K562 (cell line): ENCODE measurements at regions not wholly inside any gene's neighbourhood (a gene's known extent, or its start where the extent isn't known, plus 50 kb on each side); places are given as distances from the start of the nearest gene placed in this dataset.

ENCODE experiments used
- ATAC-seq: fragments of 200-7000 bp; cut with Tn5 transposase; 3 replicates; pipeline ENCODE4 v1.9.1; 2020; ENCODE audit warnings: moderate library complexity
- BruUV-seq: library from RNA; stranded (reverse); fragments of 400-500 nt; replicated peaks from 2 replicates; lab custom pipeline; 2021; lab: Mats Ljungman, UMichigan
- CTCF ChIA-PET: fragments of 300-600 bp; formaldehyde crosslinking; extraction: SDS; loops from one replicate; lab custom pipeline; 2021; ENCODE audit warnings: low intra/inter-chr PET ratio; lab: Yijun Ruan, JAX
- POLR2A ChIA-PET: fragments of 300-600, 350-650 bp; sonication (Branson Sonifier 250); formaldehyde crosslinking; extraction: SDS; loops from one replicate; lab custom pipeline; 2021; ENCODE audit warnings: antibody characterized with exemption, inconsistent platforms; lab: Yijun Ruan, JAX
- DNase-seq, 4 experiments: peaks; one replicate each; pipeline versions ENCODE4 v3.0.0 to v3.0.0-alpha.2; 2011 to 2018; ENCODE audit warnings: low spot score in 3 of 4, mixed read lengths in 3 of 4; ENCODE audit errors: extremely low read depth in 1 of 4
- FAIRE-seq: peaks from 2 replicates; lab custom pipeline; 2011; peaks lifted over from hg19 to GRCh38; lab: Jason Lieb, UNC
- H2AFZ ChIP-seq: 2 replicates; pipeline ENCODE4 v1.6.0; 2011; ENCODE audit warnings: low read depth, low read length, control low read depth, inconsistent platforms
- H3K27ac ChIP-seq: fragments of 200-600 bp; 3 replicates; pipeline ENCODE4 v1.8.0; 2011; ENCODE audit warnings: low read depth, mild to moderate bottlenecking, control low read depth, inconsistent platforms, low read length, moderate library complexity, mixed read lengths; ENCODE audit errors: extremely low read depth
- H3K27me3 ChIP-seq, 2 experiments: fragments of 300-600 bp in 1 of 2; 2 replicates in 1 of 2; 3 replicates in 1 of 2; pipeline versions ENCODE4 v1.6.0 to v1.8.0; 2011; ENCODE audit warnings: inconsistent platforms in 2 of 2, low read length in 2 of 2, mild to moderate bottlenecking in 1 of 2, mixed read lengths in 1 of 2, moderate library complexity in 1 of 2; ENCODE audit not compliant: control insufficient read depth in 2 of 2, insufficient read depth in 2 of 2
- H3K36me3 ChIP-seq: fragments of 300-600 bp; 3 replicates; pipeline ENCODE4 v1.8.0; 2011; ENCODE audit warnings: mild to moderate bottlenecking, low read length, inconsistent platforms; ENCODE audit not compliant: control insufficient read depth, insufficient read depth
- H3K4me1 ChIP-seq, 2 experiments: fragments of 200-600 bp in 1 of 2; replicated peaks in 1 of 2; 2 replicates in 1 of 2; 3 replicates in 1 of 2; pipeline versions ENCODE4 v1.5.1 to v1.8.0; 2011; ENCODE audit warnings: inconsistent platforms in 2 of 2, low read length in 2 of 2, mild to moderate bottlenecking in 1 of 2, mixed read lengths in 1 of 2, moderate library complexity in 1 of 2; ENCODE audit not compliant: control insufficient read depth in 2 of 2, insufficient read depth in 2 of 2
- H3K4me2 ChIP-seq: 2 replicates; pipeline ENCODE4 v1.6.1; 2011; ENCODE audit warnings: low read length, control low read depth, inconsistent platforms, mixed read lengths; ENCODE audit not compliant: insufficient read depth
- H3K4me3 ChIP-seq: fragments of 200-600 bp; sonication (generic), shearing (Covaris generic); 2 replicates; pipeline ENCODE4 v1.5.1; 2016; ENCODE audit warnings: control low read depth, inconsistent platforms
- H3K79me2 ChIP-seq: fragments of 200-600 bp; 3 replicates; pipeline ENCODE4 v1.8.0; 2011; ENCODE audit warnings: low read length, inconsistent platforms; ENCODE audit not compliant: control insufficient read depth, insufficient read depth
- H3K9ac ChIP-seq, 2 experiments: 2 replicates each; pipeline versions ENCODE4 v1.6.0 to v1.6.1; 2011; ENCODE audit warnings: low read depth in 2 of 2, low read length in 2 of 2, control low read depth in 1 of 2, inconsistent platforms in 1 of 2, mild to moderate bottlenecking in 1 of 2, mixed read lengths in 1 of 2; ENCODE audit not compliant: insufficient read depth in 1 of 2
- H3K9me1 ChIP-seq: one replicate; pipeline ENCODE4 v1.6.0; 2011; ENCODE audit warnings: inconsistent platforms, mild to moderate bottlenecking, low read length, moderate library complexity; ENCODE audit not compliant: control insufficient read depth, insufficient read depth
- H3K9me3 ChIP-seq: replicated peaks from 2 replicates; pipeline ENCODE4 v1.5.1; 2011; ENCODE audit warnings: low read depth, low read length, inconsistent platforms; ENCODE audit not compliant: control insufficient read depth, insufficient read depth
- H4K20me1 ChIP-seq: replicated peaks from 2 replicates; pipeline ENCODE4 v1.6.1; 2011; ENCODE audit warnings: low read length, inconsistent platforms, mixed read lengths; ENCODE audit not compliant: control insufficient read depth, insufficient read depth
- FOXA3 ChIP-seq, 2 experiments: fragments of 450-650 bp in 1 of 2; sonication (generic) in 1 of 2; formaldehyde crosslinking; IDR thresholded peaks in 1 of 2; conservative IDR thresholded peaks in 1 of 2; 2 replicates each; pipeline versions ENCODE4 v1.4.0 to v1.8.0; 2020 to 2022; ENCODE audit warnings: mild to moderate bottlenecking in 2 of 2, missing genetic modification reagents in 1 of 2
- GABPB2 ChIP-seq: fragments of 250-450 bp; sonication (Bioruptor Pico); conservative IDR thresholded peaks from 2 replicates; pipeline ENCODE4 v1.5.1; 2021; ENCODE audit warnings: mild to moderate bottlenecking
- KDM1A ChIP-seq, 2 experiments: fragments of 450-650 bp; IDR thresholded peaks; 2 replicates each; pipeline ENCODE4 v1.6.1; 2016; ENCODE audit warnings: mild to moderate bottlenecking in 2 of 2
- PTRF ChIP-seq: fragments of 450-650 bp; IDR thresholded peaks from 2 replicates; pipeline ENCODE4 v1.6.1; 2016; ENCODE audit warnings: mild to moderate bottlenecking, missing genetic modification characterization, missing compliant biosample characterization
- WGBS: fragments of 100-300 bp; shearing (Covaris generic); methylation state at CpG from one replicate; pipeline ENCODE4 v1.1.6; 2016; ENCODE audit warnings: low coverage, mixed read lengths; ENCODE audit not compliant: insufficient coverage; ENCODE audit errors: missing lambda C conversion rate; 5-methylcytosine and 5-hydroxymethylcytosine counted together
- in situ Hi-C: fragments of 300-500 bp; cut with MboI; formaldehyde crosslinking; loops from 4 replicates; pipeline ENCODE4 v1.15.0; 2018; ENCODE audit warnings: inconsistent platforms, mixed read lengths
- intact Hi-C: fragments of 100-400 bp; cut with micrococcal nuclease; formaldehyde crosslinking; loops from 2 replicates; pipeline ENCODE4 v1.14.2; 2022
- TF ChIP-seq, protein P1 (sequence below): fragments of 450-650 bp; IDR thresholded peaks from 2 replicates; pipeline ENCODE4 v1.6.1; 2016; ENCODE audit warnings: antibody characterized with exemption
- TF ChIP-seq, protein P2 (sequence below), 2 experiments: fragments of 250-450 bp in 1 of 2; fragments of 450-650 bp in 1 of 2; sonication (Bioruptor Pico) in 1 of 2; IDR thresholded peaks; 2 replicates each; pipeline versions ENCODE4 v1.6.1 to v1.8.0; 2016 to 2021; ENCODE audit warnings: mild to moderate bottlenecking in 2 of 2, moderate library complexity in 2 of 2, missing compliant biosample characterization in 1 of 2, missing genetic modification characterization in 1 of 2
- TF ChIP-seq, protein P3 (sequence below): fragments of 200-800 bp; sonication (Bioruptor generic); IDR thresholded peaks from 2 replicates; pipeline ENCODE4 v1.6.1; 2016; ENCODE audit warnings: missing genetic modification characterization, missing compliant biosample characterization

DNA sequence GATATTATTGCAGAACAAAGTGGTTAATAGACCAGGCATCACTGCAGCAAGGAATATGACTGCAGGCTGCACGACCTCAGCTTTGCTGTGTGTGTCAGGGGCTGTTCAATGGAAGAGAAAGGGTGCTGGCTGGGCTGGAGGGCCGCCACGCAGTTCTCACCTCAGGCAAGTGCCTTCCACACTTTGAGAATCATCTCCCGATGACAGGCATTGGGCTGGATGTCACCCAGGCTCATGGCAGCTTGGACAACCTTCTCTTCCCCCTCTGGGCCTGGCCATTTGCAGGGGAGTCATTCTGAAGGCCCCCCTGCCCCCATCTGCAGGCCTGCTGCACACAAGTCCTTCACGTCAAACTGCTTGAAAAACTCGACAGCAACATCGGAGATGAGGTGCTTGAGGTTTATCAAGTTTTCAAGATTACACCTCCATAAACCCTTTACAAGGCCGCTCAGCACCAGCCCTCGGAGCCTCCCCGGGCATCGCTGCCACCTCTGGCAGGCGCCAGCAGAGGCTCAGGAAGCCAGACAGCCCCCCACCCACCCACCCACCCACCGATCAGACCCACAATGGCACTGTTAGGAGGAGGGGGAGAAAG, 165.9 kb upstream of the GSC start:
- Histone ChIP-seq H3K27ac (no peak overlapping the region), H3K9ac (no peak overlapping the region), H3K4me1 (no peaks in the 10 kb centered on the region), H3K27me3 (peaks cover 0 to 26% of the 10 kb centered on the region in 2 experiments; a peak in 2 of 5 replicates), H2AFZ (no peak overlapping the region), H3K9me1 (no peaks in the 10 kb centered on the region), H4K20me1 (no peaks in the 10 kb centered on the region), H3K4me3 (no peak overlapping the region), H3K79me2 (no peaks in the 10 kb centered on the region), H3K9me3 (no peaks in the 10 kb centered on the region), H3K4me2 (no peak overlapping the region), H3K36me3 (no peaks in the 10 kb centered on the region)
- ChIA-PET CTCF (no interaction called here), POLR2A (interaction anchor here (0.6 kb wide), 1 partner anchor 1008 kb away, joined by 3 read pairs; no protein-coding TSS in a partner anchor)
- no TSS peak for BruUV-seq
- no peak for ATAC-seq
- TF ChIP-seq, protein P1, sequence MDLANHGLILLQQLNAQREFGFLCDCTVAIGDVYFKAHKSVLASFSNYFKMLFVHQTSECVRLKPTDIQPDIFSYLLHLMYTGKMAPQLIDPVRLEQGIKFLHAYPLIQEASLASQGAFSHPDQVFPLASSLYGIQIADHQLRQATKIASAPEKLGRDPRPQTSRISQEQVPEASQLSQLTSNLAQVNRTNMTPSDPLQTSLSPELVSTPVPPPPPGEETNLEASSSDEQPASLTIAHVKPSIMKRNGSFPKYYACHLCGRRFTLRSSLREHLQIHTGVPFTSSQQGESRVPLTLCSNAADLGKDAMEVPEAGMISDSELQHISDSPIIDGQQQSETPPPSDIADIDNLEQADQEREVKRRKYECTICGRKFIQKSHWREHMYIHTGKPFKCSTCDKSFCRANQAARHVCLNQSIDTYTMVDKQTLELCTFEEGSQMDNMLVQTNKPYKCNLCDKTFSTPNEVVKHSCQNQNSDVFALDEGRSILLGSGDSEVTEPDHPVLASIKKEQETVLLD = no peak
- TF ChIP-seq, protein P2, sequence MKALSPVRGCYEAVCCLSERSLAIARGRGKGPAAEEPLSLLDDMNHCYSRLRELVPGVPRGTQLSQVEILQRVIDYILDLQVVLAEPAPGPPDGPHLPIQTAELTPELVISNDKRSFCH (CRISPR knock-in tag; IDR thresholded peaks at IDR 0.05) = no peak
- TF ChIP-seq, protein P2 (tag; IDR thresholded peaks at IDR 0.05) = no peak
- TF ChIP-seq PTRF (tag) = no peak
- TF ChIP-seq GABPB2 = no peak
- no peak for TF ChIP-seq FOXA3 (CRISPR knock-in tag; conservative IDR thresholded peaks at IDR 0.05 in 1 of 2, IDR thresholded peaks at IDR 0.05 in 1 of 2)
- TF ChIP-seq, protein P3, sequence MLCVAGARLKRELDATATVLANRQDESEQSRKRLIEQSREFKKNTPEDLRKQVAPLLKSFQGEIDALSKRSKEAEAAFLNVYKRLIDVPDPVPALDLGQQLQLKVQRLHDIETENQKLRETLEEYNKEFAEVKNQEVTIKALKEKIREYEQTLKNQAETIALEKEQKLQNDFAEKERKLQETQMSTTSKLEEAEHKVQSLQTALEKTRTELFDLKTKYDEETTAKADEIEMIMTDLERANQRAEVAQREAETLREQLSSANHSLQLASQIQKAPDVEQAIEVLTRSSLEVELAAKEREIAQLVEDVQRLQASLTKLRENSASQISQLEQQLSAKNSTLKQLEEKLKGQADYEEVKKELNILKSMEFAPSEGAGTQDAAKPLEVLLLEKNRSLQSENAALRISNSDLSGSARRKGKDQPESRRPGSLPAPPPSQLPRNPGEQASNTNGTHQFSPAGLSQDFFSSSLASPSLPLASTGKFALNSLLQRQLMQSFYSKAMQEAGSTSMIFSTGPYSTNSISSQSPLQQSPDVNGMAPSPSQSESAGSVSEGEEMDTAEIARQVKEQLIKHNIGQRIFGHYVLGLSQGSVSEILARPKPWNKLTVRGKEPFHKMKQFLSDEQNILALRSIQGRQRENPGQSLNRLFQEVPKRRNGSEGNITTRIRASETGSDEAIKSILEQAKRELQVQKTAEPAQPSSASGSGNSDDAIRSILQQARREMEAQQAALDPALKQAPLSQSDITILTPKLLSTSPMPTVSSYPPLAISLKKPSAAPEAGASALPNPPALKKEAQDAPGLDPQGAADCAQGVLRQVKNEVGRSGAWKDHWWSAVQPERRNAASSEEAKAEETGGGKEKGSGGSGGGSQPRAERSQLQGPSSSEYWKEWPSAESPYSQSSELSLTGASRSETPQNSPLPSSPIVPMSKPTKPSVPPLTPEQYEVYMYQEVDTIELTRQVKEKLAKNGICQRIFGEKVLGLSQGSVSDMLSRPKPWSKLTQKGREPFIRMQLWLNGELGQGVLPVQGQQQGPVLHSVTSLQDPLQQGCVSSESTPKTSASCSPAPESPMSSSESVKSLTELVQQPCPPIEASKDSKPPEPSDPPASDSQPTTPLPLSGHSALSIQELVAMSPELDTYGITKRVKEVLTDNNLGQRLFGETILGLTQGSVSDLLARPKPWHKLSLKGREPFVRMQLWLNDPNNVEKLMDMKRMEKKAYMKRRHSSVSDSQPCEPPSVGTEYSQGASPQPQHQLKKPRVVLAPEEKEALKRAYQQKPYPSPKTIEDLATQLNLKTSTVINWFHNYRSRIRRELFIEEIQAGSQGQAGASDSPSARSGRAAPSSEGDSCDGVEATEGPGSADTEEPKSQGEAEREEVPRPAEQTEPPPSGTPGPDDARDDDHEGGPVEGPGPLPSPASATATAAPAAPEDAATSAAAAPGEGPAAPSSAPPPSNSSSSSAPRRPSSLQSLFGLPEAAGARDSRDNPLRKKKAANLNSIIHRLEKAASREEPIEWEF (CRISPR knock-in tag) = no peak
- TF ChIP-seq KDM1A (IDR thresholded peaks at IDR 0.05) = no peak
- no peak for FAIRE-seq
- in situ Hi-C loops (no loop called here), intact Hi-C loops (no loop called here)
- WGBS = 0% methylated on average over 7 of the region's 13 CpGs
- DNase-seq = no peak
